Adipocyte (in vitro differentiated cells): ENCODE measurements at regions not wholly inside any gene's neighbourhood (a gene's known extent, or its start where the extent isn't known, plus 50 kb on each side); places are given as distances from the start of the nearest gene placed in this dataset.
"Not testable (repeated sequence)": the region's sequence is repeated elsewhere in the genome, so short reads cannot be mapped to it uniquely, and the experiment has no call there.

ENCODE experiments used
- DNase-seq: peaks from one replicate; pipeline ENCODE4 v3.0.0-alpha.2; 2015; ENCODE audit warnings: low read depth
- H3K27me3 ChIP-seq: replicated peaks from 2 replicates; pipeline ENCODE4 v1.7.0; 2013; ENCODE audit warnings: mild to moderate bottlenecking, low read length, moderate library complexity; ENCODE audit not compliant: control insufficient read depth, insufficient read depth
- H3K36me3 ChIP-seq: 2 replicates; pipeline ENCODE4 v1.7.0; 2013; ENCODE audit warnings: low read length, mild to moderate bottlenecking, moderate library complexity; ENCODE audit not compliant: control insufficient read depth, insufficient read depth, severe bottlenecking
- H3K4me1 ChIP-seq: 2 replicates; pipeline ENCODE4 v1.7.0; 2013; ENCODE audit warnings: mild to moderate bottlenecking, low read length, moderate library complexity; ENCODE audit not compliant: control insufficient read depth, insufficient read depth
- H3K4me3 ChIP-seq: 2 replicates; pipeline ENCODE4 v1.7.0; 2013; ENCODE audit warnings: mild to moderate bottlenecking, low read length, moderate library complexity
- H3K9ac ChIP-seq: 2 replicates; pipeline ENCODE4 v1.7.0; 2013; ENCODE audit warnings: mild to moderate bottlenecking, low read length, moderate library complexity
- H3K9me3 ChIP-seq: 2 replicates; pipeline ENCODE4 v1.7.0; 2013; ENCODE audit warnings: mild to moderate bottlenecking, low read length, moderate library complexity; ENCODE audit not compliant: control insufficient read depth

DNA sequence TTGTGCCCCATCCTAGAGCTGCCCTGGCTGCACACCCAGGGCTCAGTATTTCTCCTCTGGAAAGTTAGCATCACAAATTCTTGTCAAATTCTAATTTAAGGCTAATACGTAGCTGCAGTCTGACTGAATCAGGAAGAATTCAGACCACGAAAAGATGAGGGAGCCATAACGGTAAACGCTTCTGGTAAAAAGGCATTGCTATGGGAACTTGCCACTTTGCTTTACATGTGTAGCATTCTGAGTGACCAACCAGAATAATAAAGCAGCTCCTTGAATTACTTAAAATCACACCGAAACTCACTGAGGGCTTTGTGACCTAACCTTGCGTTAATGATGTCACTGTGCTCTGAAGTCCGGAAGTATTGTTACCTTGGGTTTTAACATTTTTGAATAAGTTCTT is 286.6 kb upstream of the TMTC4 start:
- Histone ChIP-seq H3K36me3 (no peaks in the 10 kb centered on the region), H3K4me3 (no peak overlapping the region), H3K9ac (no peak overlapping the region), H3K27me3 (no peaks in the 10 kb centered on the region), H3K4me1 (peaks cover 8% of the 10 kb centered on the region), H3K9me3 (no peaks in the 10 kb centered on the region)
- no peak for DNase-seq

DNA sequence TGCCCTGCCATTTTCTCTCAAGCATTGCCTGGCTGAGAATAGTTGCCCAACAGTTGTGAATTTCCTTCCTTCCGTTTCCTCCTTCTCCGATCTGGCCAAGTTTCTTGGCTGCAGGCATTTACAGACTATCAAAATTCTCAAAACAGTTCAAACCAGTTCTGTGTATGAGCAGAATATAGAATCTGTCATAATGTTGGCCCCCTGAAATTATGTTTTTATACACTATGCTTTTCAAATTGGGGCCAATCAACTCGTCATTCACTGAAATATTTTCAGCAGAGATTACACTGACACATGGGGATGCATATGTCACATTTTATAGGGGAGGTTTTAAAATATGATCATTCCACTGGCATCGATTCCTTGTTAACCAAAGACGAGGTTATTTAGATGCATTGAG is 284.2 kb upstream of the TMTC4 start:
- Histone ChIP-seq H3K9me3 (no peaks in the 10 kb centered on the region), H3K4me1 (peaks cover 8% of the 10 kb centered on the region), H3K36me3 (no peaks in the 10 kb centered on the region), H3K4me3 (no peak overlapping the region), H3K9ac (no peak overlapping the region), H3K27me3 (no peaks in the 10 kb centered on the region)
- DNase-seq: no peak

DNA sequence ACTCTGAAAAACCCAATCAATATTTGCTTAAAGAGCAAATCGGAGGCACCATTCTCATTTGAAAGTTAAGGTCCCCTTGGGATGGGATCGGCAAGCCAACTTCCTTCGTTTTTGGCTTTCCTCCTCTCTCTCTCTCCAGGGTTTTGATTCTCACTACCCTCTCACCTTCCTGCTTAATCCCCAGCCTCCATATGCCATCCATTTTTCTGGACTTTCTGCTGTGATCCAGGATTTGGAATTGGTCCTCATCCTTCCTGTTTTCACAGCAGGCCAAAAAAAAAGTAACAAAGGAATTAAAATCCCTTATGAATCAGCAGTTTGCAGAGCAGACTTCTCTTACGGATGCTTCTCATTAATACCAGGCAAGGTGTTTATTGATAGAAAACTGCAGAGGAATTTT is 283.1 kb upstream of the TMTC4 start:
- no peak overlapping the region for H3K4me3 ChIP-seq
- peaks cover 8% of the 10 kb centered on the region for H3K4me1 ChIP-seq
- H3K27me3 ChIP-seq: no peaks in the 10 kb centered on the region
- no peaks in the 10 kb centered on the region for H3K9me3 ChIP-seq
- no peaks in the 10 kb centered on the region for H3K36me3 ChIP-seq
- H3K9ac ChIP-seq: no peak overlapping the region
- no peak for DNase-seq

DNA sequence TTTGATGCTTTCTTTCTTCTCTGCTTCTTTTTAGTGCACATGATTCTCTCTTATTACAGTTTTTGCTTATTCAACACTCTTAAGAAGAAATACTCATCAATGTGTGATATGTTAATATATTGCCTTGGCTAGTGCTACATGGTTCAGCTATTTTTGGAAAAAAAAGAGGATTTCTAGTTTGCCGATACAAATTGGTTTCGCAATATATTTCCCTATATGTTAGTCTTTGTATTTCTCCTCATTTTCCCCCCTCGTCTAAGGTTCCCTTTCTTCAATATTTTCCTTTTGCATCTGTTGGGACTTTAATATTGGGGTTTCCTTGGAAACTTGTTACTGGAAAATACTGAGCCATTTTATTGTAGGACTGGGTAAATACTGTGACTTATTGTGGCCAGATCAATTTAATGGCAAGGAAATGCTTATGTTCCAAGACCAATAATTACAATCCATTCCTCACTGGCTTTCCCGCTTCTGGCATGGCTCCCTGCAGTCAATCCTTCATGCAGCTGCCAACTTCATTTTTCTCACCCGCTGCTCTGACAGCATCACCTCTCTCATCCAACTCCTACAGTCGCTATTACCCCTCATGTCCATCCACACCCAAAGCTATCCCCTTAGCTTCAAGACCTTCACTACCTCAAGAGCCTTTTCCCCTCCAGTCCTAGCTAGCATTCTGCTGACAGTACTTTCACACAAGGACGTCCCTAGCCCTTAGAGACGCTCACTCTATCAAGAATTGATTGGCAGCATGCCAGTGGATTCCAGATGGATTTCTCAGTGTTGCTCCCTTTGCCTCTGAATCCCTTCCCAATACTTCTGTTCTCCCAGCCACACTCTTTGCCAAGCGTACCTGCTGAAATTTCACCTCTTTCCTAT is 280.1 kb upstream of the TMTC4 start:
- no peaks in the 10 kb centered on the region for H3K27me3 ChIP-seq
- H3K9ac ChIP-seq: no peak overlapping the region
- no peaks in the 10 kb centered on the region for H3K9me3 ChIP-seq
- H3K36me3 ChIP-seq: no peaks in the 10 kb centered on the region
- peaks cover 8% of the 10 kb centered on the region for H3K4me1 ChIP-seq
- no peak for DNase-seq
- H3K4me3 ChIP-seq: no peak overlapping the region

DNA sequence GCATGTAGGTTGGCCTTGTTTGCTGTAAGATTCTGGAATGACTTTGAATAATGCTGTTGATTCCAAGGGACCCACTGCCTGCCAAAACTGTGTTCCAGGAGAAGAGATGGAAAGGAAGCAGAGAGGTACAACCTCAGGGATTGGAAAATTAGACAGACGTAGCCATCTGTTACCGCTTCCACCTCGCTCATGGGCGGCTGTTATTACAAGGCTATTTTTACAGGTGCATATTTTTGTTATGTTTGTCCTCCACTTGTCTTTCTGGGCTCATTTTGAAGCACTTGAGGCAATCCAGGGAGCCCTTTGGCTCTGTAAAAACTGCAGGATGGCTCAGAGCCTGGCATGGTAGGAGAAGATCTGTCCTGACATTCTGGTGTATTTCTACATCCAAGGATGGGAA is 276.4 kb upstream of the TMTC4 start:
- Histone ChIP-seq H3K4me1 (no peaks in the 10 kb centered on the region), H3K4me3 (no peak overlapping the region), H3K27me3 (no peaks in the 10 kb centered on the region), H3K9me3 (no peaks in the 10 kb centered on the region), H3K9ac (no peak overlapping the region), H3K36me3 (no peaks in the 10 kb centered on the region)
- no peak for DNase-seq

DNA sequence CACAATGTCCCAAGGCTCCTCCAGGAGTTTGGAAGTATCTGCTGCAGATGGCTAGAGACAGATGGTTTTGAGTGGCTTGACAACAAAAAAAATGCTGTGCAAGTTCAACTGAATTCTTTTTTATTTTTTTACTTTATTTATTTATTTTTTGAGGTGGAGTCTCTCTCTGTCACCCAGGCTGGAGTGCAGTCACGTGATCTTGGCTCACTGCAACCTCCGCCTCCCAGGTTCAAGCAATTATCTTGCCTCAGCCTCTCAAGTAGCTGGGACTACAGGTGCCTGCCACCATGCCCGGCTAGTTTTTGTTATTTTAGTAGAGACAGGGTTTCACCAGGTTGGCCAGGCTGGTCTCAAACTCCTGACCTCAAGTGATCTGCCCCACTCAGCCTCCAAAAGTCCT is 274.3 kb upstream of the TMTC4 start:
- DNase-seq, H3K36me3 ChIP-seq, H3K4me3 ChIP-seq, H3K9ac ChIP-seq, H3K9me3 ChIP-seq, H3K27me3 ChIP-seq, H3K4me1 ChIP-seq: not testable (repeated sequence)

DNA sequence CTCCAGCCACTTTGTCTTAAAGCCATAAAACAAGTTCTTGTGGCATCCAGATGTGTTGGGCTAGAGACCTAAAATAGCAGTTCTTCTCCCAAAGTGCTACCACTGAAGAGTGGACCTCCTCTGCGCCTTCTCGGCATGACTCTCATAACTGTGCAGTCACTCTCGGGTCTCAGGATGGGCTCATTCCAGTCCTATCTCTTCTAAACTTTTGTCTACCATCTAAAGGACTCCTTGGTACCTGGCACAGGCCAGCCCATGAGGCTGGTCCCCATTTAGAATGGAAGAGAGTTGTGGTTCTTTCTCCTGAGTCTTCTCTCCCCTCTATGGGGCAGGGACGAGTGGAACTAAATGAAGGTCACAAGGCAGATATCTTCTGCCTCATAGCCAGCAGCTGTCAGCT is 272.0 kb upstream of the TMTC4 start:
- H3K9me3 ChIP-seq: no peaks in the 10 kb centered on the region
- peaks cover 10% of the 10 kb centered on the region for H3K27me3 ChIP-seq
- H3K4me3 ChIP-seq: no peak overlapping the region
- DNase-seq: no peak
- no peak overlapping the region for H3K9ac ChIP-seq
- H3K4me1 ChIP-seq: no peaks in the 10 kb centered on the region
- H3K36me3 ChIP-seq: no peaks in the 10 kb centered on the region

DNA sequence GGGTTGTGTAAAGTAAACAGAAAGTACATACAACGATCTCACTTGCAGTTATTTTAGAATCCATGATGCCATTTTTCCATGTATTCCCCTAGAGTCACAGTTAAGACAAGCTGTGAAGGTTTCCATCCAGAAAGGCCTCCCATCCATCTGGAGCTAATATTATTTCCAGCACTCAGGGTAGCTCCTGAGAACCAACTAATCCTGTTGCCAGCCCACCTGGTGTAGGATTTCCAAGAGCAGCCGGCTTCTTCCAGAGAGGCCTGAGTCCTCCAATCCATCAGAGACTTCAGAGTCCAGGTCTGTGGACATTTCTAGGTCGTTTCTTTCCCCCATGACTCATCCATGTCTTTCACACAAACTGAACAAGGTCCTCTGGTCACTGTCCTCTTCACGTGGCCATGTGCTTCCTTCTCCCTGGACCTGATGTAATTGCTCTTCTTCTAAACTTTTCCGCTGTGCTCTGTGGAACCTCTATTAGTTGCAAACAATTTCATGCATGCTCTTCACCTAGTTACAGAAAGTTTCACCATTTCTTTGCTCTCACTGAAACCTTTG is 270.3 kb upstream of the TMTC4 start:
- Histone ChIP-seq H3K27me3 (peaks cover 15% of the 10 kb centered on the region), H3K9ac (no peak overlapping the region), H3K4me3 (no peak overlapping the region), H3K9me3 (no peaks in the 10 kb centered on the region), H3K36me3 (no peaks in the 10 kb centered on the region), H3K4me1 (no peaks in the 10 kb centered on the region)
- DNase-seq: no peak

DNA sequence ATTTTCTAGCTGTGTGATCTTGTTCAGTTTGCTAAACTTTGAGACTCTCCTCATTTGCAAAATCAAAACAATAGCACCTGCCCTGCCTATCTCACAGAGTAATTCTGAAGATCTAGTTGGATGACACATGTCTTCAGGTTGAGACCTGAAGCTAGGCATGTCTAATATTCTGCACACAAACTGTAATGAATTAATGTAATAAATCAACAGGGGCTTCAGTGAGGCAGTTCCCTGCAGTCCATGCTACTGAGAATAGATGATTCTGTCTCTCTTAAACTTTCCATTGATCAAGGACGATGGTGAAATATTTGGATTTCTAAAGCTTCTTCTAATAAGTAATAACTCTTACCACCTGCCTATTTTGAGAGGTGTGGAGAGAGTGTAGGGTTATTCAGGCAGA is 268.1 kb upstream of the TMTC4 start:
- DNase-seq: no peak
- peaks cover 15% of the 10 kb centered on the region for H3K27me3 ChIP-seq
- no peaks in the 10 kb centered on the region for H3K4me1 ChIP-seq
- H3K9ac ChIP-seq: no peak overlapping the region
- no peaks in the 10 kb centered on the region for H3K9me3 ChIP-seq
- no peak overlapping the region for H3K4me3 ChIP-seq
- no peaks in the 10 kb centered on the region for H3K36me3 ChIP-seq

DNA sequence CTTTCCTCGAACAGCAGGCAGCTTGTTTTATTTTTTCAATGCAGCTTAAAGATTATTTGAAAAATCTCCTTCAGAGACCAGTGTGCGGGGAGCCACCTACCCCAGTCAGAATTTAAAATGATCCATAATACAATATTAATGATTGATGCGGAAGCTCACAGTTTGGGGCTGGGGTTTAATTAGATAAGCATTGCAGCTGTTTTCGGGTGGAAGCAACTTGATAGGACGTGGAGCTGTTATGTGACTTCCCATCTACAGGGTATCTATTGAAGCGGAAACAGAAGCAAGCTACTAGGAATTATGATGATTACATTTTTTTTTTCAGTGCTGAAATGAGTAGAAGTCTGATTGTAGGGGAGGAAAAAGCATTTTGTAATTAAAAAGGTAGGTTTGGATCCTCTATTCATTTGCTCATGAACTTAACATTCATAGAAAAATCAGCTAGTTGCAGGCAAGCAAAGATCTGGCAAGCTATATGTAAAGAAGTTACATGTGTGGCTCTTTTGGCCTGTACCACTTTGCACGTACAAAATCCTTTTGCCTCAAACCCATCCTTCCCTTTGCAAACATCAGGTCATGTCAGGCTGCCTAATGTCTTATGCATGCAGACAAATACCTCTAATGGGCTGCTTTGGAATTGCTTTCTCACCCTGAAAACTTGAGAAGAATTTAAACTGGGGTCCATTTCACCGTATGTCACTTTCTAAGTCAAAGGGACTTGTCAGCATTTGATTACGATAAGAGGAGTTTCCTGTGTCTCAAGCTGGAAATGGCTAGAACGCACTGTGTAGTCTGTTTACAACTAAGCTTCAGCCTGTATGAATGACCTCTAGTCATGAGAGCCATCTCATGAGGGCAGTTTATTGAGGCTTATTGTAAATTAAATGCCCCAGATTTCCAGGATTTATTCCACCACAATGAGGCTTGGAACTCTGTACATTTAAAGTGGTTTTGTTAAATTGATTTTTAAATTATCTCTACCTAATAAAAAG is 267.1 kb upstream of the TMTC4 start:
- DNase-seq: no peak
- no peaks in the 10 kb centered on the region for H3K36me3 ChIP-seq
- no peaks in the 10 kb centered on the region for H3K9me3 ChIP-seq
- no peak overlapping the region for H3K9ac ChIP-seq
- no peaks in the 10 kb centered on the region for H3K4me1 ChIP-seq
- peaks cover 15% of the 10 kb centered on the region for H3K27me3 ChIP-seq
- H3K4me3 ChIP-seq: no peak overlapping the region

DNA sequence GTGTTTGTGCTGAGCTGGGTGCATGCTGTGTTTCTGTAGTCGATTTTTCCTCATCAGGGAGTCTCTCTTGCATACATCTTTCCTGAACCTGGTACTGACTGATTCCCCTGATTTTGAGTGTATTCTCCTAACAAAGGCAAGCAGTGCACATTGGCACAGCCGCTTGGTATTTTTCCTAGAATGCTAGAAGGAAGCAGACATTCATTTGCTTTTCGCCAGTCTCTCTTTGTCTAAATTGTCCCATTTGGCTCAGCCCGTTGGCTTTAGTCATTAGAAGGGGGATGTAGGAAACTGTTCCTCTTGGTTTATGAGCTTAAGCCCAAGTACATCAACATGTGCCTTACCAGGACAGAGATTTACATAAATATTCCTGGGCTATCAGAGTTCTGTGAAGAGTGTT is 266.1 kb upstream of the TMTC4 start:
- Histone ChIP-seq H3K4me3 (no peak overlapping the region), H3K36me3 (no peaks in the 10 kb centered on the region), H3K9me3 (no peaks in the 10 kb centered on the region), H3K27me3 (peaks cover 19% of the 10 kb centered on the region), H3K9ac (no peak overlapping the region), H3K4me1 (no peaks in the 10 kb centered on the region)
- no peak for DNase-seq
